ELR (cell line): ENCODE measurements at regions not wholly inside any gene's neighbourhood (a gene's known extent, or its start where the extent isn't known, plus 50 kb on each side); places are given as distances from the start of the nearest gene placed in this dataset.

Experiments
- DNase-seq: peaks from one replicate; pipeline ENCODE4 v3.0.0-alpha.2; 2015; ENCODE audit warnings: low read depth

GRCh38 chr10:108785011-108785410 is 1138.3 kb downstream of the XPNPEP1 start:
- no peak for DNase-seq

- DNase-seq, result no peak
Observed at GRCh38 chr10:108784534-108784933, 1138.8 kb downstream of the XPNPEP1 start.

- peak; percentile 80 for DNase-seq
Observed at GRCh38 chr10:108783897-108784296, 1139.4 kb downstream of the XPNPEP1 start.

- DNase-seq, result peak; percentile 71
Observed at GRCh38 chr10:108782411-108782810, 1140.9 kb downstream of the XPNPEP1 start.

GRCh38 chr10:108779501-108779900 is 1143.8 kb downstream of the XPNPEP1 start:
- no peak for DNase-seq

GRCh38 chr10:108775911-108776475 is 1147.3 kb downstream of the XPNPEP1 start:
- peak; percentile 73 for DNase-seq

GRCh38 chr10:108771106-108771505 is 1152.2 kb downstream of the XPNPEP1 start:
- DNase-seq, result no peak

- DNase-seq, result no peak
Observed at GRCh38 chr10:108765794-108766193, 1157.5 kb downstream of the XPNPEP1 start.

GRCh38 chr10:108757946-108758345 is 1165.4 kb downstream of the XPNPEP1 start:
- peak; percentile 73 for DNase-seq

- peak; percentile 49 for DNase-seq
Observed at GRCh38 chr10:108755646-108756045, 1167.7 kb downstream of the XPNPEP1 start.

GRCh38 chr10:108753326-108753725 is 1170.0 kb downstream of the XPNPEP1 start:
- no peak for DNase-seq

GRCh38 chr10:108749042-108749441 is 1174.3 kb downstream of the XPNPEP1 start:
- no peak for DNase-seq

- peak; percentile 30 for DNase-seq
Observed at GRCh38 chr10:108736111-108736510, 1187.2 kb downstream of the XPNPEP1 start.

- DNase-seq, result peak; percentile 93
Observed at GRCh38 chr10:108735380-108735779, 1187.9 kb downstream of the XPNPEP1 start.

GRCh38 chr10:108721874-108722273 is 1201.4 kb downstream of the XPNPEP1 start:
- no peak for DNase-seq

GRCh38 chr10:108716352-108716751 is 1207.0 kb downstream of the XPNPEP1 start:
- DNase-seq, result no peak

GRCh38 chr10:108709927-108710722 is 1213.2 kb downstream of the XPNPEP1 start:
- DNase-seq, result no peak

- no peak for DNase-seq
Observed at GRCh38 chr10:108708363-108708762, 1214.9 kb downstream of the XPNPEP1 start.

- no peak for DNase-seq
Observed at GRCh38 chr10:108696792-108697477, 1226.4 kb downstream of the XPNPEP1 start.

- no peak for DNase-seq
Observed at GRCh38 chr10:108691126-108691525, 1232.2 kb downstream of the XPNPEP1 start.

GRCh38 chr10:108690530-108690929 is 1232.8 kb downstream of the XPNPEP1 start:
- no peak for DNase-seq

- no peak for DNase-seq
Observed at GRCh38 chr10:108689891-108690290, 1233.4 kb downstream of the XPNPEP1 start.

- DNase-seq, result no peak
Observed at GRCh38 chr10:108688314-108688713, 1235.0 kb downstream of the XPNPEP1 start.
